ENCODE measurements at regions not wholly inside any gene's neighbourhood (a gene's known extent, or its start where the extent isn't known, plus 50 kb on each side); places are given as distances from the start of the nearest gene placed in this dataset.

- no peak overlapping the region for H3K4me3 ChIP-seq (ENCODE audit: low read depth, low read length)
- H3K9me3 Mint-ChIP-seq (ENCODE audit: unreplicated experiment), result peaks cover 28% of the 10 kb centered on the region
- H3K9me3 ChIP-seq, result peaks cover 25% of the 10 kb centered on the region
- DNase-seq, result no peak
- CTCF ChIA-PET, result no interaction called here
- no peaks in the 10 kb centered on the region for H3K27me3 ChIP-seq (replicated peaks; ENCODE audit: control insufficient read depth, insufficient read depth, low read length)
- H3K4me1 Mint-ChIP-seq (ENCODE audit: low read depth, unreplicated experiment), result peaks cover 30% of the 10 kb centered on the region
- TF ChIP-seq CTCF (IDR thresholded peaks at IDR 0.05; ENCODE audit: insufficient read depth in 1 of 2, low read depth in 1 of 2, low read length in 1 of 2, severe bottlenecking in 1 of 2, unreplicated experiment in 1 of 2), result no peak
- H3K36me3 ChIP-seq (ENCODE audit: control insufficient read depth, insufficient read depth, low read length), result no peaks in the 10 kb centered on the region
- H3K27ac Mint-ChIP-seq (ENCODE audit: unreplicated experiment), result no peak overlapping the region
- POLR2A ChIA-PET, result no interaction called here
- H3K27me3 Mint-ChIP-seq (ENCODE audit: insufficient read depth, unreplicated experiment), result no peaks in the 10 kb centered on the region
- peaks cover 22% of the 10 kb centered on the region for H3K4me1 ChIP-seq
- BruUV-seq (replicated peaks), result no TSS peak
- H3K4me3 Mint-ChIP-seq (ENCODE audit: unreplicated experiment), result no peak overlapping the region
- intact Hi-C loops (cut with micrococcal nuclease; ENCODE audit: unreplicated experiment), result no loop called here
- peaks cover 9% of the 10 kb centered on the region for H3K36me3 Mint-ChIP-seq (ENCODE audit: insufficient read depth, unreplicated experiment)
These were observed 66.7 kb upstream of the LRCH1 start for GRCh38 chr13:46486270-46486669.

GRCh38 chr13:46484561-46484960, 68.4 kb upstream of the LRCH1 start:
- H3K9me3 Mint-ChIP-seq (ENCODE audit: unreplicated experiment), result peaks cover 28% of the 10 kb centered on the region
- BruUV-seq (replicated peaks), result no TSS peak
- Histone ChIP-seq H3K27me3 (replicated peaks; ENCODE audit: control insufficient read depth, insufficient read depth, low read length) (no peaks in the 10 kb centered on the region), H3K9me3 (peaks cover 25% of the 10 kb centered on the region), H3K4me3 (ENCODE audit: low read depth, low read length) (no peak overlapping the region), H3K4me1 (peaks cover 9% of the 10 kb centered on the region), H3K36me3 (ENCODE audit: control insufficient read depth, insufficient read depth, low read length) (no peaks in the 10 kb centered on the region)
- intact Hi-C loops (cut with micrococcal nuclease; ENCODE audit: unreplicated experiment), result no loop called here
- ChIA-PET POLR2A (no interaction called here), CTCF (no interaction called here)
- peaks cover 9% of the 10 kb centered on the region for H3K36me3 Mint-ChIP-seq (ENCODE audit: insufficient read depth, unreplicated experiment)
- no peak overlapping the region for H3K27ac Mint-ChIP-seq (ENCODE audit: unreplicated experiment)
- no peak for DNase-seq
- H3K4me3 Mint-ChIP-seq (ENCODE audit: unreplicated experiment), result no peak overlapping the region
- no peaks in the 10 kb centered on the region for H3K27me3 Mint-ChIP-seq (ENCODE audit: insufficient read depth, unreplicated experiment)
- peaks cover 16% of the 10 kb centered on the region for H3K4me1 Mint-ChIP-seq (ENCODE audit: low read depth, unreplicated experiment)
- TF ChIP-seq CTCF (IDR thresholded peaks at IDR 0.05; ENCODE audit: insufficient read depth in 1 of 2, low read depth in 1 of 2, low read length in 1 of 2, severe bottlenecking in 1 of 2, unreplicated experiment in 1 of 2), result no peak

GRCh38 chr13:46481166-46481565, 71.8 kb upstream of the LRCH1 start:
- Mint-ChIP-seq H3K36me3 (ENCODE audit: insufficient read depth, unreplicated experiment) (peaks cover 17% of the 10 kb centered on the region), H3K9me3 (ENCODE audit: unreplicated experiment) (peaks cover 41% of the 10 kb centered on the region), H3K27ac (ENCODE audit: unreplicated experiment) (no peak overlapping the region), H3K4me1 (ENCODE audit: low read depth, unreplicated experiment) (peaks cover 12% of the 10 kb centered on the region), H3K27me3 (ENCODE audit: insufficient read depth, unreplicated experiment) (no peaks in the 10 kb centered on the region), H3K4me3 (ENCODE audit: unreplicated experiment) (no peak overlapping the region)
- no peak for TF ChIP-seq CTCF (IDR thresholded peaks at IDR 0.05; ENCODE audit: insufficient read depth in 1 of 2, low read depth in 1 of 2, low read length in 1 of 2, severe bottlenecking in 1 of 2, unreplicated experiment in 1 of 2)
- Histone ChIP-seq H3K27me3 (replicated peaks; ENCODE audit: control insufficient read depth, insufficient read depth, low read length) (no peaks in the 10 kb centered on the region), H3K4me3 (ENCODE audit: low read depth, low read length) (no peak overlapping the region), H3K4me1 (0 out of 2 replicates have a peak, but pooled peaks cover 5% of the 10 kb centered on the region), H3K9me3 (peaks cover 25% of the 10 kb centered on the region), H3K36me3 (ENCODE audit: control insufficient read depth, insufficient read depth, low read length) (no peaks in the 10 kb centered on the region)
- CTCF ChIA-PET, result no interaction called here
- no peak for DNase-seq
- intact Hi-C loops (cut with micrococcal nuclease; ENCODE audit: unreplicated experiment), result no loop called here
- BruUV-seq (replicated peaks), result no TSS peak
- POLR2A ChIA-PET, result no interaction called here
